ENCODE measurements at regions not wholly inside any gene's neighbourhood (a gene's known extent, or its start where the extent isn't known, plus 50 kb on each side); places are given as distances from the start of the nearest gene placed in this dataset.
"Not testable (repeated sequence)": the region's sequence is repeated elsewhere in the genome, so short reads cannot be mapped to it uniquely, and the experiment has no call there.

GRCh38 chr13:39895254-39895653, 239.8 kb downstream of the COG6 start:
- no peak for DNase-seq

GRCh38 chr13:39897636-39898035, 242.2 kb downstream of the COG6 start:
- DNase-seq, result no peak

GRCh38 chr13:39900106-39900750, 244.8 kb downstream of the COG6 start:
- no peak for DNase-seq

- no peak for DNase-seq
Measured at GRCh38 chr13:39904959-39905358, 249.5 kb downstream of the COG6 start.

DNA sequence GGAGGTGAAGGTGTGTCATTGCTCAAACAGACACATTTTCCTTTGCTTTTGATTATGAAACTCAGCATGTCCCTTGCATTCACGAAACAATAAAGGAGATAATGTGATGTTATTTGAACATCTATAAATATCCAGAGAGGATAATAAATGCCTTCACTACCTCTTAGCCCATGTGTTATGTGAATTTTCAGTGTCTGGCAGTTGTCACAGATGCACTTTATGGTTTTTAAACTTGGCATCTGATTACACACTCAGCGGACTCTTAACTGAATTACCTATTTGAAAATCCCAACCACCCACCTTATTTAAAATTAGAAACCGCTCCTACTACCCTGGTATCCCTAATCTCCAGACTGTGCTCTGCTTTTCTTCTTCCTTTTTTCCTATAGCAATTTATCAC, 254.2 kb downstream of the COG6 start:
- DNase-seq, result no peak

- DNase-seq, result no peak
Measured at GRCh38 chr13:39910041-39910440, 254.6 kb downstream of the COG6 start.

DNA sequence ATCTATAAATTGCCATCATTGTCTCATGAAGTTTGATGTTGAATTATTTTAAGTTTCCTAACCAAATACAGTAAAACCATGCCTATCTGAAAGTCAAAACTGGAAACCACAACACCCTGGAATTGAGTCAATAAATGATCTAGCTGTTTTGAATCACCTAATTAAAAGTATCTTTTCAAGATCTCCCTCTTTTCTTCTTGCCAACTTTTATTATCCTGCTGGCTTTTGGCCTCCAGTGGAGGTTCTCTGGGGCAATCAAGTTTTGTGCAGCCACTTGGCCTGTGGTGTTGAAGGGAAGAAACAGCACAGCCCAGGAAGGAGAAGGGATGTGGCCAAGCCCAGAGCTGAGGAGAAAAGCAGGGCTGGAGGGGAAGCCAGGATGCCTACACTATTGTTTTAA, 255.4 kb downstream of the COG6 start:
- DNase-seq, result no peak

DNA sequence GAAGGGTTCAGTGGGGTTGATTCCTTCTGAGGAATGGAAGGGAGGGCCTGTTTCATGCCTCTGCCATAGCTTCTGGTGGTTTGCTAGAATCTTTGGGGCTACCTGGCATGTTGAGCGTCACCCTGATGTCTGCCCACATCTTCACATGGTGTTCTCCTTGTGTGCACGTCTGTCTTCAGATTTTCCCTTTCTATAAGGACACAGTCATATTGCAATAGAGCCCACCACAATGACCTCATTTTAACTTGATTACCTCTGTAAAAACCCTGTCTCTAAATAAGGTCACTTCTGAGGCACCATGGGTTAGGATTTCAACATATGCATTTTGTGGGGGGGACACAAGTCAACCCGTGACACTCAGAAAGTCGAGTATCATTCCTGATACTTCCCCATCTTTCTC, 257.9 kb downstream of the COG6 start:
- DNase-seq, result no peak

- DNase-seq, result no peak
Measured at GRCh38 chr13:39913928-39914327, 258.5 kb downstream of the COG6 start.

GRCh38 chr13:39915418-39915817, 260.0 kb downstream of the COG6 start:
- no peak for DNase-seq

GRCh38 chr13:39916330-39916729, 260.9 kb downstream of the COG6 start:
- DNase-seq, result no peak

- DNase-seq, result no peak
Measured at GRCh38 chr13:39918620-39919236, 263.3 kb downstream of the COG6 start.

GRCh38 chr13:39920613-39921012, 265.2 kb downstream of the COG6 start:
- DNase-seq, result no peak

DNA sequence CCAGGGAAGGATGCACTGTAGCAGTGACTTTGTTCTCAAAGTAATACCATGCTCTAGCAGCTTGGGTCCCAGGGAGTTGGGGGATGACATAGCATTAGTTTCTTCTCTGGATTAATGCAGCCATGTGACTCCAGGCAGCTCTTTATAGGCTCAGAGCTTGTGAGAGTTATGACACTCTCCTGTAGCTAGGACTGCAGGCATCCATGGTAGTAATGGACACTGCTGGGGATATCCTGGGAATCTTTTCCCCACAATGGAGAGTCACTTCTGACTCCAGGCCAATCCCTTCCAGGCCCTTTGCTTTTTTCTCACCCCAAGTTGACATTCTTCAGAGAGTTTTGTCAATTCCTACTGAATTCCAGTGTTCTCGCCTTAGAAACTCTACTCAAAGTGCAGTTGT, 270.9 kb downstream of the COG6 start:
- DNase-seq, result no peak

GRCh38 chr13:39928261-39928660, 272.8 kb downstream of the COG6 start:
- no peak for DNase-seq

GRCh38 chr13:39929583-39929982, 274.1 kb downstream of the COG6 start:
- no peak for DNase-seq

DNA sequence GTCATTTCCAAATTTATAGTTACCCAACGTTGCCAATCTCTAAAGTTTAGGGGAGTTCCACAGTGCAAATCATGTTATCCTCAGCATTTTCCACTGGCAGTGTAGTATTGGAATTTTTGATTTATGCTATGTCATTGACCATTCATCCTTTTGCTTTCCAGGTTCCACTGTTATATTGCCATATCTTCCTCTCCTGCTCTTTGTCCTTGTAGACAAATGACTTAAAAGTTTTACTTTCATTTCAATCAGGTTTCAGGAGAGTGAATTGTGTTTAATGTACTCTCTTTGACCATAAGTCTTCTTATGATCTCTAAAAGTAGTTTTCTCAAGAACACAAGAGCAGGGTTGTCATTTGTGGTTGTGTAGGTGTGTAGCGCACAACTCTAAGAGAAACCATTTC, 274.6 kb downstream of the COG6 start:
- DNase-seq, result no peak

DNA sequence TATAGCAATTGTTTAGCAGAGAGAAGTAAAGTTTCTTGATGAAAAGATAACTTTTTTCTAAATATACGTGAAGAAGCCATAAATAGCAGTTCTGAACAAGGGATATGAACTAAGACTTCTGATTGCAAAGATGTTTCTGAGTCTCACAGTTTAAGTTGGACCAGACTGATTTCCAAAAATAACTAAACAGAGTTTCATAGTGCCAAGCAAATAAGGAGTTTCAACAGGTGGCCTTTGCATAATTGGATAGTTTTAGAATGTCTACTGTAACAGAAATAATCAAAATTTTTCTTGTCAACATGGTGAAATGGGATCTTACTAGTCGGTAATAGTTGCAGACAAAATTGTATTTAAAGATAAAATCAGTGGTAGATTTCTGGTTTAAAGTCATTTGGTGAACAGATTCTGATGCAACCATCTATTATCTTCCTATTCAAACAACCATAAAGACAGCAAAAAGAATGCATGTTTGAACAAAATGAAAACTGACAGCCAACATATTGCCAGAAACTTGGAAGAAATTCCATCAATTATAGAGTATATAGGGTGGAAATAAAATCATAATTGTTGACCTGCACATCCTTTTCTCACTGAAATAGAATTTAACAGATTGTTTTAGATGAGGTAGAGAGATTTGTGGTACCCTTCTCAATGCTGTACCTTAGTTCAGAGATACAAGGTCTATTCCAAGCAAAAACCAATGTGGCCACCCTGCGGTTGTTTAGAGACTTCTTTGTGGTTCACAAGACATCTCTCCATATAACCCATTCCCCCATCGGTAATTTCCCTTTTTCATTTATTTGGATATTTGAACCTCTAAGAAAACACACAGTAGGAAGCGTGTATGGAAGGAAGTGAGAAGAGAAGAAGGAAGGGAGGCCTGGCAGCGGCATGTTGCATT, 275.3 kb downstream of the COG6 start:
- no peak for DNase-seq

GRCh38 chr13:39931505-39931904, 276.0 kb downstream of the COG6 start:
- no peak for DNase-seq

DNA sequence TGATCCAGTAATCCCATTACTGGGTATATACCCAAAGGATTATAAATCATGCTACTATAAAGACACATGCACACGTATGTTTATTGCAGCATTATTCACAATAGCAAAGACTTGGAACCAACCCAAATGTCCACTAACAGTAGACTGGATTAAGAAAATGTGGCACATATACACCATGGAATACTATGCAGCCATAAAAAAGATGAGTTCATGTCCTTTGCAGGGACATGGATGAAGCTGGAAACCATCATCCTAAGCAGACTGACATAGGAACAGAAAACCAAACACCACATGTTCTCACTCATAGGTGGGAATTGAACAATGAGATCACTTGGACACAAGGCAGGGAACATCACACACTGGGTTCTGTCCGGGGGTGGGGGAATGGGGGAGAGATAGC, 277.1 kb downstream of the COG6 start:
- not testable (repeated sequence) for DNase-seq

- DNase-seq, result no peak
Measured at GRCh38 chr13:39935155-39935554, 279.7 kb downstream of the COG6 start.

DNA sequence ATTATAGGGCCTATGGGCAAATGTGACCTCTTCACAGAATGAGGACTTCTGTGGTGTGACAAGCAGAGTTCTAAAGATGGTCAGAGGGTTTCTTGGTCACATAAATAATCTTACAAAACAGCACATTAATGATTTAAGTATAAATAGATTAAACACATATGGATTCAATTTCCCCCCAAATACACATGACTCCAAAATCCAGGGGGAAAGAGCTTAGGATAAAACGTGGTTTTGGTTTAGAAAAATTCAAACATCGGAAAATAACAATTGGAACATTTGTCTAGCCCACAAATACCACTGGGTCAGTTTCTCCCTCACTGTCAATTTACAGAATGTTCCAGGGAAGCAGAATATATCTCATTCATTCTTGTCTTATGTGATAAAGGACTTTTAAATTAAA, 283.1 kb downstream of the COG6 start:
- no peak for DNase-seq

GRCh38 chr13:39941236-39941635, 285.8 kb downstream of the COG6 start:
- DNase-seq, result no peak

DNA sequence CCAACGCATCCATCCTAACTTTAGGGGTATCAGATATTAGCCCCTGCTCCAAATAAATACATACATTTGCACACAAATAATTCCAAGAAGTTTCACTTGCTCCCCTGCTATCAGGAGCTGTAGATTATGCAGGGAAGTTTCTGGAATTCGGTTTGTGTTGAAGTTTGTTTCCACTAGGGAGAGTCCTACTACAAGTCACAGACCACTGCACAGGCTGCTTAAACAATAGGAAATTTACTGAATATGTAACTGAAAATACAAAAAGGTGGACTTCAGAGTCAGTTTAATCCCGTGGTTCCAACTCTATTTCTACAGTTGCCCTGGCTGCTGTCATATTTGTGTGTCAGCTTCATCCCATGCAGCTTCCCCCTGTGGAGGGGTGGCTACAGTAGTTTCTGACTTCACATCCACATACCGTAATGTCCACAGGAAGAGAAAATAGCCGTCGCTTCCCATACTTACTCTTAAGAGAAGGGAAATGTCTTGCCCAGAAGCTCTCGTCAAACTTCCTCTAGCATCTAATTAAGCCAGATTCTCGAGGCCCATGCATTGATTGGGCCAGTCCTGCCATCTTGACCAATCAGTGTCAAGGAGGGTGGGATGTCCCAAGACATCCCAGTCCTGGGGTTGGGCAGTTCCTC, 286.6 kb downstream of the COG6 start:
- no peak for DNase-seq

All from NCI-H1930 (cell line).